ENCODE measurements at regions not wholly inside any gene's neighbourhood (a gene's known extent, or its start where the extent isn't known, plus 50 kb on each side); places are given as distances from the start of the nearest gene placed in this dataset.

DNA sequence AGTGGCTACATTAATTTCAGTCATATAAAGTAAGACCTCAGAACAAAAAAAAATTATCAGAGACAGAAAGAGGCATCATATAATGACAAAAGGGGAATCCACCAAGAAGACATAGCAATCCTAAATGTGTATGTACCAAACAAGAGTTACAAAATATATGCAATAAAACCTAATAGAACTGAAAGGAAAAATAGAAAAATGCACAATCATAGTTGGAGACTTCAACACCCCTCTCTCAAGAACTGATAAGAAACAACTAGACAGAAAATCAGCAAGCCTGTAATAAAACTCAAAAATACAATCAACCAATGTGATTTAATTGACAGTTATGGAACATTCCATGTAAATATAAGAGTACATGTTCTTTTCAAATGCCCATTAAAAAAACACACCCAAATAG is 61.3 kb upstream of the C16orf82 start:
- peaks cover 2% of the 10 kb centered on the region for H3K27me3 ChIP-seq (ENCODE audit: control insufficient read depth, insufficient read depth, low read length)
- no peaks in the 10 kb centered on the region for H3K36me3 ChIP-seq (ENCODE audit: control insufficient read depth, insufficient read depth, low read length)
- no peak overlapping the region for H2AFZ ChIP-seq (ENCODE audit: low read length)
- H3K4me3 ChIP-seq (replicated peaks in 1 of 4; ENCODE audit: control extremely low read depth in 1 of 4, insufficient read depth in 1 of 4, low read depth in 3 of 4, low read length in 4 of 4): no peak overlapping the region
- H3K9ac ChIP-seq (ENCODE audit: insufficient read depth, low read length): no peak overlapping the region
- no peaks in the 10 kb centered on the region for H3K4me1 ChIP-seq (ENCODE audit: control insufficient read depth, extremely low read depth, insufficient read depth, low read length)
- no peak overlapping the region for H3K4me2 ChIP-seq (ENCODE audit: extremely low read depth, insufficient read depth, low read length)
- no peak overlapping the region for H3K27ac ChIP-seq (ENCODE audit: insufficient read depth, low read length)
- no peaks in the 10 kb centered on the region for H3K79me2 ChIP-seq (ENCODE audit: control insufficient read depth, insufficient read depth, low read length)
- no peaks in the 10 kb centered on the region for H3K9me3 ChIP-seq (ENCODE audit: control insufficient read depth, insufficient read depth, low read depth, low read length)
- TF ChIP-seq EZH2 (IDR thresholded peaks at IDR 0.05; ENCODE audit: low read length, missing control alignments): no peak
- H4K20me1 ChIP-seq (ENCODE audit: control insufficient read depth, extremely low read depth, insufficient read depth, low read length): no peaks in the 10 kb centered on the region
- DNase-seq (ENCODE audit: low read depth in 2 of 2): no peak

Measured in fibroblast of lung (primary cell).